ENCODE measurements at regions not wholly inside any gene's neighbourhood (a gene's known extent, or its start where the extent isn't known, plus 50 kb on each side); places are given as distances from the start of the nearest gene placed in this dataset.

DNA sequence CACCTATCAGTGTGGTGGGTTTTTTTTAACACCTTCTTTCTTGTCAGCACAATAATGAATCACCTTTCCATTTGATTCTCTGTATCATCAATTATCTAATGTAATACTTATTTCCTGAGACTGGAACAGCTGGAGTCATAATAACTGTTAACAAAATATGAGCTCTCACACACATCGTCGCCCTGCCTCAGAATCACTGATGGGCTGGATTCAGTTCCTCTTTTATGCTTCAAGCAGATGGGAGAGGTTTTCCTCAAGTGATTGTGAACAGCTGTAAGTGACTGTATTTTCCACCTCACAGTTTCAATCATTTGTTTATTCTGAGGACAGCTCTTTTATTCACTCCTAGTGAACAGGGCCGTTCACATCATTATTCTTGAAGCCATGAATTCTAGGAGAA lies 330.2 kb downstream of the DSC3 start:
- WGBS, 2 donors = 59 to 60% methylated on average over 3 of the region's 3 CpGs

DNA sequence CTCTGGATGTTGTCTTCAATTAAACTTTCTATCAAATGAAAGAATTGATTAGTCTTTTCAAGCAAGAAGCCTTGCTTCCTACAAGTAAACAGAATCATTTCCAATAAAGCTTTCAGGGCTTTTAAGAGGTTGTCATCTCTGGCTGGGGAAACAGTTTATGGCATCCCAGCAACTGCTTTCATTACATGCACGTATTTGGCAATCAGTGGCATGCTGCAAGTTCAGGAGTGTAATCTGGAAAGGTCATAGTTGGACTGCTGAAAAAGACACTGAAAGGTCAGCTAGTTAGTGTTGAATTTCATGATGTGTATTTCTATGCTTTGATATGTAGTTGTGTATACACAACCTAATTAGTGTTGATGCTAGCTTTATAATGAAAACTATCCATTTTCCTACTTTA lies 332.9 kb downstream of the DSC3 start:
- Histone ChIP-seq H3K4me3 (no peak overlapping the region), H3K4me1 (no peaks in the 10 kb centered on the region)

More for the DNA sequence above, 330.2 kb downstream of the DSC3 start:
- Histone ChIP-seq H3K9me3 (no peaks in the 10 kb centered on the region), H3K4me1 (no peaks in the 10 kb centered on the region), H3K27me3 (no peaks in the 10 kb centered on the region), H3K27ac (no peak overlapping the region), H3K36me3 (replicated peaks in 1 of 2; ENCODE audit: insufficient read depth in 1 of 2, low read depth in 2 of 2) (no peaks in the 10 kb centered on the region), H3K4me3 (no peak overlapping the region)
- intact Hi-C loops (cut with DNase I) = no loop called here
- no peak for ATAC-seq
- no peak for DNase-seq
- TF ChIP-seq, protein P1, sequence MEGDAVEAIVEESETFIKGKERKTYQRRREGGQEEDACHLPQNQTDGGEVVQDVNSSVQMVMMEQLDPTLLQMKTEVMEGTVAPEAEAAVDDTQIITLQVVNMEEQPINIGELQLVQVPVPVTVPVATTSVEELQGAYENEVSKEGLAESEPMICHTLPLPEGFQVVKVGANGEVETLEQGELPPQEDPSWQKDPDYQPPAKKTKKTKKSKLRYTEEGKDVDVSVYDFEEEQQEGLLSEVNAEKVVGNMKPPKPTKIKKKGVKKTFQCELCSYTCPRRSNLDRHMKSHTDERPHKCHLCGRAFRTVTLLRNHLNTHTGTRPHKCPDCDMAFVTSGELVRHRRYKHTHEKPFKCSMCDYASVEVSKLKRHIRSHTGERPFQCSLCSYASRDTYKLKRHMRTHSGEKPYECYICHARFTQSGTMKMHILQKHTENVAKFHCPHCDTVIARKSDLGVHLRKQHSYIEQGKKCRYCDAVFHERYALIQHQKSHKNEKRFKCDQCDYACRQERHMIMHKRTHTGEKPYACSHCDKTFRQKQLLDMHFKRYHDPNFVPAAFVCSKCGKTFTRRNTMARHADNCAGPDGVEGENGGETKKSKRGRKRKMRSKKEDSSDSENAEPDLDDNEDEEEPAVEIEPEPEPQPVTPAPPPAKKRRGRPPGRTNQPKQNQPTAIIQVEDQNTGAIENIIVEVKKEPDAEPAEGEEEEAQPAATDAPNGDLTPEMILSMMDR (IDR thresholded peaks at IDR 0.05) = no peak
- TF ChIP-seq POLR2A (IDR thresholded peaks at IDR 0.05) = no peak

GRCh38 chr18:30705943-30706342 lies 336.6 kb downstream of the DSC3 start:
- Histone ChIP-seq H3K27me3 (no peaks in the 10 kb centered on the region), H3K9me3 (no peaks in the 10 kb centered on the region), H3K4me3 (no peak overlapping the region), H3K36me3 (replicated peaks in 1 of 2; ENCODE audit: insufficient read depth in 1 of 2, low read depth in 2 of 2) (no peaks in the 10 kb centered on the region), H3K4me1 (no peaks in the 10 kb centered on the region), H3K27ac (no peak overlapping the region)
- WGBS, 2 donors = 43 to 50% methylated on average over 4 of the region's 4 CpGs
- DNase-seq (no peak), ATAC-seq (no peak)
- intact Hi-C loops (cut with DNase I) = no loop called here
- TF ChIP-seq, protein P1 (IDR thresholded peaks at IDR 0.05) = no peak
- no peak for TF ChIP-seq POLR2A (IDR thresholded peaks at IDR 0.05)

More for the DNA sequence above, 332.9 kb downstream of the DSC3 start:
- TF ChIP-seq, protein P1 (IDR thresholded peaks at IDR 0.05) = no peak
- TF ChIP-seq POLR2A (IDR thresholded peaks at IDR 0.05) = no peak
- DNase-seq = no peak
- Histone ChIP-seq H3K27me3 (no peaks in the 10 kb centered on the region), H3K27ac (no peak overlapping the region), H3K36me3 (replicated peaks in 1 of 2; ENCODE audit: insufficient read depth in 1 of 2, low read depth in 2 of 2) (no peaks in the 10 kb centered on the region), H3K9me3 (no peaks in the 10 kb centered on the region)
- ATAC-seq = no peak
- 14% methylated on average over 1 of the region's 1 CpG for WGBS, 2 donors
- intact Hi-C loops (cut with DNase I) = no loop called here

DNA sequence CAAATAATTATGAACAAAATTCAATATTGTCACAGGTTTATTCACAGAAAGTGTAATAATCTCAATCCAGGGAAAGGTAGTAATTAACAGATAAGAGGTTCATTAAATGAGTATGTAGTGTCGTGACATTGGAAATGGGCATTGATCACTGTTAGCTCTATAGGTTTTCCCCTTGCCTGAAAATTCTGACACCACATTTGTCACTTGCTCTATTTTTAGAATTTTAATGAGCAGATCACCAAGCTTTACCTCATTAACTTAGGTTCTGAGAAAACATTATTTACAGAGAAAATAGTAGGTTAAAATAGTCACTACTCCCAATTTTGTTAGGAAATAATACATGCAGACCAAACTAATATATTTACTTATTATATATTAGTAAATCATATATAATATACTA lies 344.0 kb downstream of the DSC3 start:
- Histone ChIP-seq H3K27me3 (no peaks in the 10 kb centered on the region), H3K4me1 (no peaks in the 10 kb centered on the region), H3K9me3 (no peaks in the 10 kb centered on the region), H3K27ac (no peak overlapping the region), H3K4me3 (no peak overlapping the region), H3K36me3 (replicated peaks in 1 of 2; ENCODE audit: insufficient read depth in 1 of 2, low read depth in 2 of 2) (no peaks in the 10 kb centered on the region)
- no peak for ATAC-seq
- 46 to 64% methylated on average over 1 of the region's 1 CpG for WGBS, 2 donors
- TF ChIP-seq, protein P1 (IDR thresholded peaks at IDR 0.05) = no peak
- no peak for TF ChIP-seq POLR2A (IDR thresholded peaks at IDR 0.05)
- DNase-seq = no peak
- intact Hi-C loops (cut with DNase I) = no loop called here

DNA sequence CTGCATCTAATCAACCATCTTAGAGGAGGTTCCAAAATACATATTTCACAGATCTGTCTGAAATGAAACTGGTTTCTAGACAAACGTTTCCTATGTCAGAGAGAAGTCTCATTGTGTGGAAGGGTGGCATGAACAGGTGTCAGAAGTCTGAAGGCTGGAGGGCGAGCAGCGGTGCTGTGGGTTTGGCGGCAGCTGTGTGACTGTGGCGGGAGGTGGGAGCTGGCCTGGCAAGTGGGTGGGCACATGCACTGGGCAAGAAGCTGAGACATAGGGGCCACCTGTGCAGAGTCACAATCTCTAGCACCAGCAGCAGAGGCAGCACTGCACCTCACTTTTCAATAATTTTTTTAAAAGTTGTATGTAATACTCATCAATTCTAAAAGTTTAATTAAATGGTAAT lies 346.3 kb downstream of the DSC3 start:
- 75 to 90% methylated on average over 5 of the region's 5 CpGs for WGBS, 2 donors
- TF ChIP-seq POLR2A (IDR thresholded peaks at IDR 0.05) = no peak
- TF ChIP-seq, protein P1 (IDR thresholded peaks at IDR 0.05) = no peak
- Histone ChIP-seq H3K9me3 (no peaks in the 10 kb centered on the region), H3K27me3 (no peaks in the 10 kb centered on the region), H3K36me3 (replicated peaks in 1 of 2; ENCODE audit: insufficient read depth in 1 of 2, low read depth in 2 of 2) (no peaks in the 10 kb centered on the region), H3K27ac (no peak overlapping the region), H3K4me3 (no peak overlapping the region), H3K4me1 (no peaks in the 10 kb centered on the region)
- DNase-seq = no peak
- intact Hi-C loops (cut with DNase I) = no loop called here
- no peak for ATAC-seq

Measured in body of pancreas (tissue), 4 donors.